K562 (cell line): ENCODE measurements at regions not wholly inside any gene's neighbourhood (a gene's known extent, or its start where the extent isn't known, plus 50 kb on each side); places are given as distances from the start of the nearest gene placed in this dataset.

Experiments
- ATAC-seq: fragments of 200-7000 bp; cut with Tn5 transposase; 3 replicates; pipeline ENCODE4 v1.9.1; 2020; ENCODE audit warnings: moderate library complexity
- BruUV-seq: library from RNA; stranded (reverse); fragments of 400-500 nt; replicated peaks from 2 replicates; lab custom pipeline; 2021; lab: Mats Ljungman, UMichigan
- CTCF ChIA-PET: fragments of 300-600 bp; formaldehyde crosslinking; extraction: SDS; loops from one replicate; lab custom pipeline; 2021; ENCODE audit warnings: low intra/inter-chr PET ratio; lab: Yijun Ruan, JAX
- POLR2A ChIA-PET: fragments of 300-600, 350-650 bp; sonication (Branson Sonifier 250); formaldehyde crosslinking; extraction: SDS; loops from one replicate; lab custom pipeline; 2021; ENCODE audit warnings: antibody characterized with exemption, inconsistent platforms; lab: Yijun Ruan, JAX
- DNase-seq, 4 experiments: peaks; one replicate each; pipeline versions ENCODE4 v3.0.0 to v3.0.0-alpha.2; 2011 to 2018; ENCODE audit warnings: low spot score in 3 of 4, mixed read lengths in 3 of 4; ENCODE audit errors: extremely low read depth in 1 of 4
- FAIRE-seq: peaks from 2 replicates; lab custom pipeline; 2011; peaks lifted over from hg19 to GRCh38; lab: Jason Lieb, UNC
- H2AFZ ChIP-seq: 2 replicates; pipeline ENCODE4 v1.6.0; 2011; ENCODE audit warnings: low read depth, low read length, control low read depth, inconsistent platforms
- H3K27ac ChIP-seq: fragments of 200-600 bp; 3 replicates; pipeline ENCODE4 v1.8.0; 2011; ENCODE audit warnings: low read depth, mild to moderate bottlenecking, control low read depth, inconsistent platforms, low read length, moderate library complexity, mixed read lengths; ENCODE audit errors: extremely low read depth
- H3K27me3 ChIP-seq, 2 experiments: fragments of 300-600 bp in 1 of 2; 2 replicates in 1 of 2; 3 replicates in 1 of 2; pipeline versions ENCODE4 v1.6.0 to v1.8.0; 2011; ENCODE audit warnings: inconsistent platforms in 2 of 2, low read length in 2 of 2, mild to moderate bottlenecking in 1 of 2, mixed read lengths in 1 of 2, moderate library complexity in 1 of 2; ENCODE audit not compliant: control insufficient read depth in 2 of 2, insufficient read depth in 2 of 2
- H3K36me3 ChIP-seq: fragments of 300-600 bp; 3 replicates; pipeline ENCODE4 v1.8.0; 2011; ENCODE audit warnings: mild to moderate bottlenecking, low read length, inconsistent platforms; ENCODE audit not compliant: control insufficient read depth, insufficient read depth
- H3K4me1 ChIP-seq, 2 experiments: fragments of 200-600 bp in 1 of 2; replicated peaks in 1 of 2; 2 replicates in 1 of 2; 3 replicates in 1 of 2; pipeline versions ENCODE4 v1.5.1 to v1.8.0; 2011; ENCODE audit warnings: inconsistent platforms in 2 of 2, low read length in 2 of 2, mild to moderate bottlenecking in 1 of 2, mixed read lengths in 1 of 2, moderate library complexity in 1 of 2; ENCODE audit not compliant: control insufficient read depth in 2 of 2, insufficient read depth in 2 of 2
- H3K4me2 ChIP-seq: 2 replicates; pipeline ENCODE4 v1.6.1; 2011; ENCODE audit warnings: low read length, control low read depth, inconsistent platforms, mixed read lengths; ENCODE audit not compliant: insufficient read depth
- H3K4me3 ChIP-seq: fragments of 200-600 bp; sonication (generic), shearing (Covaris generic); 2 replicates; pipeline ENCODE4 v1.5.1; 2016; ENCODE audit warnings: control low read depth, inconsistent platforms
- H3K79me2 ChIP-seq: fragments of 200-600 bp; 3 replicates; pipeline ENCODE4 v1.8.0; 2011; ENCODE audit warnings: low read length, inconsistent platforms; ENCODE audit not compliant: control insufficient read depth, insufficient read depth
- H3K9ac ChIP-seq, 2 experiments: 2 replicates each; pipeline versions ENCODE4 v1.6.0 to v1.6.1; 2011; ENCODE audit warnings: low read depth in 2 of 2, low read length in 2 of 2, control low read depth in 1 of 2, inconsistent platforms in 1 of 2, mild to moderate bottlenecking in 1 of 2, mixed read lengths in 1 of 2; ENCODE audit not compliant: insufficient read depth in 1 of 2
- H3K9me1 ChIP-seq: one replicate; pipeline ENCODE4 v1.6.0; 2011; ENCODE audit warnings: inconsistent platforms, mild to moderate bottlenecking, low read length, moderate library complexity; ENCODE audit not compliant: control insufficient read depth, insufficient read depth
- H3K9me3 ChIP-seq: replicated peaks from 2 replicates; pipeline ENCODE4 v1.5.1; 2011; ENCODE audit warnings: low read depth, low read length, inconsistent platforms; ENCODE audit not compliant: control insufficient read depth, insufficient read depth
- H4K20me1 ChIP-seq: replicated peaks from 2 replicates; pipeline ENCODE4 v1.6.1; 2011; ENCODE audit warnings: low read length, inconsistent platforms, mixed read lengths; ENCODE audit not compliant: control insufficient read depth, insufficient read depth
- C11orf30 ChIP-seq: fragments of 450-650 bp; IDR thresholded peaks from 2 replicates; pipeline ENCODE4 v1.6.1; 2016; ENCODE audit warnings: low read depth, mild to moderate bottlenecking
- ERF ChIP-seq: fragments of 450-650 bp; formaldehyde crosslinking; IDR thresholded peaks from 2 replicates; pipeline ENCODE4 v1.4.0; 2020; ENCODE audit warnings: mild to moderate bottlenecking, mixed read lengths
- GTF3C2 ChIP-seq: IDR thresholded peaks from 3 replicates; pipeline ENCODE4 v1.6.1; 2011; ENCODE audit warnings: borderline replicate concordance, mild to moderate bottlenecking, moderate library complexity; ENCODE audit not compliant: insufficient read length; ENCODE audit errors: extremely low read depth
- HDGF ChIP-seq: fragments of 450-650 bp; IDR thresholded peaks from 2 replicates; pipeline ENCODE4 v1.6.1; 2016
- HMBOX1 ChIP-seq: sonication (generic); IDR thresholded peaks from 2 replicates; pipeline ENCODE4 v1.6.1; 2016
- ILF3 ChIP-seq: fragments of 450-650 bp; IDR thresholded peaks from 2 replicates; pipeline ENCODE4 v1.6.1; 2018; ENCODE audit warnings: antibody characterized with exemption, mild to moderate bottlenecking, moderate library complexity, borderline replicate concordance
- JUND ChIP-seq, 2 experiments: IDR thresholded peaks; 2 replicates in 1 of 2; 3 replicates in 1 of 2; pipeline ENCODE4 v1.6.1; 2011; ENCODE audit warnings: borderline replicate concordance in 2 of 2, low read depth in 2 of 2, low read length in 2 of 2, improper control_type of control experiment in 1 of 2, missing biosample characterization in 1 of 2, missing genetic modification characterization in 1 of 2, missing genetic modification reagents in 1 of 2
- MECOM ChIP-seq: fragments of 250-450 bp; sonication (Bioruptor Pico); IDR thresholded peaks from 2 replicates; pipeline ENCODE4 v1.8.0; 2022; ENCODE audit warnings: inconsistent platforms
- MYNN ChIP-seq, 2 experiments: sonication (generic); formaldehyde crosslinking in 1 of 2; IDR thresholded peaks; 2 replicates each; pipeline versions ENCODE4 v1.5.0 to v1.6.1; 2016 to 2020; ENCODE audit warnings: antibody characterized with exemption in 1 of 2, missing genetic modification reagents in 1 of 2
- NFXL1 ChIP-seq: fragments of 450-650 bp; formaldehyde crosslinking; IDR thresholded peaks from 2 replicates; pipeline ENCODE4 v1.4.0; 2021; ENCODE audit warnings: mild to moderate bottlenecking
- PREB ChIP-seq: sonication (generic); formaldehyde crosslinking; IDR thresholded peaks from 2 replicates; pipeline ENCODE4 v1.8.1; 2023; ENCODE audit warnings: mild to moderate bottlenecking, missing genetic modification reagents
- PTTG1 ChIP-seq: fragments of 450-650 bp; IDR thresholded peaks from 2 replicates; pipeline ENCODE4 v1.6.1; 2016; ENCODE audit warnings: low read depth, mild to moderate bottlenecking, missing genetic modification characterization, missing compliant biosample characterization
- TRIM28 ChIP-seq: fragments of 450-650 bp; IDR thresholded peaks from 2 replicates; pipeline ENCODE4 v1.6.1; 2017
- XRCC4 ChIP-seq: IDR thresholded peaks from one replicate; pipeline ENCODE4 v1.6.1; 2011; ENCODE audit not compliant: insufficient read depth, insufficient read length; ENCODE audit errors: extremely low read depth
- ZC3H11A ChIP-seq: IDR thresholded peaks from 2 replicates; pipeline ENCODE4 v1.6.1; 2012; ENCODE audit warnings: low read depth, low read length, improper control_type of control experiment
- ZFPM2 ChIP-seq: fragments of 250-450 bp; sonication (Bioruptor Pico); IDR thresholded peaks from 2 replicates; pipeline ENCODE4 v1.5.1; 2022; ENCODE audit warnings: mild to moderate bottlenecking
- ZNF444 ChIP-seq: fragments of 250-450 bp; sonication (Bioruptor Pico); IDR thresholded peaks from 2 replicates; pipeline ENCODE4 v1.4.0; 2020; ENCODE audit warnings: mild to moderate bottlenecking, moderate library complexity
- ZNF766 ChIP-seq: fragments of 200-800 bp; sonication (Bioruptor generic); conservative IDR thresholded peaks from 2 replicates; pipeline ENCODE4 v1.6.1; 2016; ENCODE audit warnings: missing genetic modification characterization, missing compliant biosample characterization
- WGBS: fragments of 100-300 bp; shearing (Covaris generic); methylation state at CpG from one replicate; pipeline ENCODE4 v1.1.6; 2016; ENCODE audit warnings: low coverage, mixed read lengths; ENCODE audit not compliant: insufficient coverage; ENCODE audit errors: missing lambda C conversion rate; 5-methylcytosine and 5-hydroxymethylcytosine counted together
- in situ Hi-C: fragments of 300-500 bp; cut with MboI; formaldehyde crosslinking; loops from 4 replicates; pipeline ENCODE4 v1.15.0; 2018; ENCODE audit warnings: inconsistent platforms, mixed read lengths
- intact Hi-C: fragments of 100-400 bp; cut with micrococcal nuclease; formaldehyde crosslinking; loops from 2 replicates; pipeline ENCODE4 v1.14.2; 2022
- TF ChIP-seq, protein P1 (sequence below): fragments of 250-450 bp; sonication (Bioruptor Pico); IDR thresholded peaks from 2 replicates; pipeline ENCODE4 v1.4.0; 2020; ENCODE audit warnings: mild to moderate bottlenecking

- BruUV-seq = no TSS peak
- intact Hi-C loops = no loop called here
- ATAC-seq = no peak
- no peak for FAIRE-seq
- CTCF ChIA-PET = no interaction called here
- Histone ChIP-seq H3K9me3 (no peaks in the 10 kb centered on the region), H3K9me1 (no peaks in the 10 kb centered on the region), H4K20me1 (no peaks in the 10 kb centered on the region), H3K4me3 (no peak overlapping the region), H2AFZ (no peak overlapping the region), H3K4me1 (no peaks in the 10 kb centered on the region), H3K9ac (no peak overlapping the region), H3K4me2 (no peak overlapping the region), H3K27ac (no peak overlapping the region), H3K27me3 (no peaks in the 10 kb centered on the region), H3K36me3 (no peaks in the 10 kb centered on the region), H3K79me2 (no peaks in the 10 kb centered on the region)
- 4% methylated on average over 4 of the region's 4 CpGs for WGBS
- no peak for DNase-seq
- POLR2A ChIA-PET = no interaction called here
- in situ Hi-C loops = no loop called here
- TF ChIP-seq ILF3 (no peak), GTF3C2 (no peak), HMBOX1 (no peak), XRCC4 (no peak), TRIM28 (no peak), PREB (no peak), C11orf30 (no peak), ERF (no peak), PTTG1 (tag) (no peak), ZC3H11A (no peak), JUND (IDR thresholded peaks at IDR 0.05; ENCODE audit: borderline replicate concordance, low read depth, low read length) (no peak), JUND (tag; IDR thresholded peaks at IDR 0.05; ENCODE audit: borderline replicate concordance, low read depth, low read length) (no peak), ZFPM2 (CRISPR knock-in tag) (no peak), HDGF (no peak), MECOM (CRISPR knock-in tag) (no peak), NFXL1 (no peak), ZNF444 (CRISPR knock-in tag) (no peak), MYNN (IDR thresholded peaks at IDR 0.05) (no peak), MYNN (CRISPR knock-in tag; IDR thresholded peaks at IDR 0.05) (no peak), ZNF766 (CRISPR knock-in tag) (no peak)
- TF ChIP-seq, protein P1, sequence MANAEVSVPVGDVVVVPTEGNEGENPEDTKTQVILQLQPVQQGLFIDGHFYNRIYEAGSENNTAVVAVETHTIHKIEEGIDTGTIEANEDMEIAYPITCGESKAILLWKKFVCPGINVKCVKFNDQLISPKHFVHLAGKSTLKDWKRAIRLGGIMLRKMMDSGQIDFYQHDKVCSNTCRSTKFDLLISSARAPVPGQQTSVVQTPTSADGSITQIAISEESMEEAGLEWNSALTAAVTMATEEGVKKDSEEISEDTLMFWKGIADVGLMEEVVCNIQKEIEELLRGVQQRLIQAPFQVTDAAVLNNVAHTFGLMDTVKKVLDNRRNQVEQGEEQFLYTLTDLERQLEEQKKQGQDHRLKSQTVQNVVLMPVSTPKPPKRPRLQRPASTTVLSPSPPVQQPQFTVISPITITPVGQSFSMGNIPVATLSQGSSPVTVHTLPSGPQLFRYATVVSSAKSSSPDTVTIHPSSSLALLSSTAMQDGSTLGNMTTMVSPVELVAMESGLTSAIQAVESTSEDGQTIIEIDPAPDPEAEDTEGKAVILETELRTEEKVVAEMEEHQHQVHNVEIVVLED (CRISPR knock-in tag) = no peak
These were observed 960.9 kb downstream of the CBLN2 start for GRCh38 chr18:71583252-71583651.
